Liver (tissue), 7 donors: ENCODE measurements at regions not wholly inside any gene's neighbourhood (a gene's known extent, or its start where the extent isn't known, plus 50 kb on each side); places are given as distances from the start of the nearest gene placed in this dataset.

Source experiments
- DNase-seq: peaks from one replicate; pipeline ENCODE4 v3.0.0-alpha.2; 2017; ENCODE audit warnings: low spot score
- H3K27ac ChIP-seq, 2 donors: one replicate each; pipeline ENCODE4 v1.7.0; 2013; ENCODE audit warnings: inconsistent platforms in 2 of 2, low read length in 2 of 2, control low read depth in 1 of 2, low read depth in 1 of 2, mild to moderate bottlenecking in 1 of 2
- H3K27me3 ChIP-seq, 4 donors: one replicate each; pipeline versions ENCODE4 v1.6.1 to v1.7.0; 2013; ENCODE audit warnings: low read length in 3 of 4, inconsistent platforms in 1 of 4, mild to moderate bottlenecking in 1 of 4, moderate library complexity in 1 of 4; ENCODE audit not compliant: control insufficient read depth in 4 of 4, insufficient read depth in 4 of 4
- H3K36me3 ChIP-seq, 4 donors: one replicate each; pipeline versions ENCODE4 v1.6.1 to v1.7.0; 2013; ENCODE audit warnings: low read length in 3 of 4, mild to moderate bottlenecking in 3 of 4, low read depth in 1 of 4, moderate library complexity in 1 of 4; ENCODE audit not compliant: control insufficient read depth in 4 of 4, insufficient read depth in 3 of 4
- H3K4me1 ChIP-seq, 4 donors: one replicate each; pipeline versions ENCODE4 v1.6.1 to v1.7.0; 2013; ENCODE audit warnings: low read length in 3 of 4, mild to moderate bottlenecking in 3 of 4, moderate library complexity in 1 of 4; ENCODE audit not compliant: control insufficient read depth in 4 of 4, insufficient read depth in 4 of 4
- H3K4me3 ChIP-seq, 3 donors: one replicate each; pipeline versions ENCODE4 v1.6.1 to v1.7.0; 2013; ENCODE audit warnings: low read length in 3 of 3, control low read depth in 1 of 3, low read depth in 1 of 3, mild to moderate bottlenecking in 1 of 3
- H3K9ac ChIP-seq, 2 donors: one replicate each; pipeline ENCODE4 v1.7.0; 2013; ENCODE audit warnings: low read length in 2 of 2, mild to moderate bottlenecking in 2 of 2, moderate library complexity in 2 of 2, control low read depth in 1 of 2, low read depth in 1 of 2
- H3K9me3 ChIP-seq, 4 donors: one replicate each; pipeline versions ENCODE4 v1.6.1 to v1.7.0; 2013; ENCODE audit warnings: low read length in 3 of 4; ENCODE audit not compliant: control insufficient read depth in 4 of 4
- EGR1 ChIP-seq, 2 donors: IDR thresholded peaks; 2 replicates each; pipeline ENCODE4 v1.6.1; 2016 to 2018; ENCODE audit warnings: antibody characterized with exemption in 2 of 2, low read depth in 2 of 2
- FOXA1 ChIP-seq: IDR thresholded peaks from 2 replicates; pipeline ENCODE4 v1.6.1; 2016; ENCODE audit warnings: antibody characterized with exemption
- FOXA2 ChIP-seq: IDR thresholded peaks from 2 replicates; pipeline ENCODE4 v1.6.1; 2016; ENCODE audit warnings: antibody characterized with exemption
- HNF4A ChIP-seq, 2 donors: conservative IDR thresholded peaks; 2 replicates each; pipeline ENCODE4 v1.6.1; 2016; ENCODE audit warnings: antibody characterized with exemption in 2 of 2, mild to moderate bottlenecking in 2 of 2
- HNF4G ChIP-seq: IDR thresholded peaks from 2 replicates; pipeline ENCODE4 v1.6.1; 2016; ENCODE audit warnings: antibody characterized with exemption
- JUND ChIP-seq, 2 donors: IDR thresholded peaks; 2 replicates each; pipeline ENCODE4 v1.6.1; 2016; ENCODE audit warnings: antibody characterized with exemption in 2 of 2
- NR2F2 ChIP-seq: IDR thresholded peaks from 2 replicates; pipeline ENCODE4 v1.6.1; 2016; ENCODE audit warnings: antibody characterized with exemption
- RAD21 ChIP-seq, 2 donors: IDR thresholded peaks; 2 replicates each; pipeline ENCODE4 v1.6.1; 2016; ENCODE audit warnings: antibody characterized with exemption in 2 of 2, mild to moderate bottlenecking in 2 of 2
- RXRA ChIP-seq, 2 donors: IDR thresholded peaks; 2 replicates each; pipeline ENCODE4 v1.6.1; 2017 to 2018; ENCODE audit warnings: antibody characterized with exemption in 2 of 2, mild to moderate bottlenecking in 1 of 2
- SP1 ChIP-seq: IDR thresholded peaks from 2 replicates; pipeline ENCODE4 v1.6.1; 2018; ENCODE audit warnings: antibody characterized with exemption, mild to moderate bottlenecking
- YY1 ChIP-seq: IDR thresholded peaks from 2 replicates; pipeline ENCODE4 v1.6.1; 2016; ENCODE audit warnings: antibody characterized with exemption, mild to moderate bottlenecking
- WGBS: extraction: QIAGEN DNeasy Blood & Tissue Kit; methylation state at CpG from one replicate; pipeline ENCODE4 v1.1.7; 2013; 5-methylcytosine and 5-hydroxymethylcytosine counted together
- TF ChIP-seq, protein P1 (sequence below): IDR thresholded peaks from 2 replicates; pipeline ENCODE4 v1.6.1; 2016; ENCODE audit warnings: antibody characterized with exemption
- TF ChIP-seq, protein P2 (sequence below): IDR thresholded peaks from 2 replicates; pipeline ENCODE4 v1.6.1; 2016; ENCODE audit warnings: antibody characterized with exemption
- TF ChIP-seq, protein P3 (sequence below): IDR thresholded peaks from 2 replicates; pipeline ENCODE4 v1.6.1; 2016; ENCODE audit warnings: antibody characterized with exemption, mild to moderate bottlenecking
- TF ChIP-seq, protein P4 (sequence below): IDR thresholded peaks from 2 replicates; pipeline ENCODE4 v1.6.1; 2016; ENCODE audit warnings: antibody characterized with exemption
- donor health status: healthy.
- donor health status: healthy.
- donor health status: healthy.
- donor health status: healthy.

DNA sequence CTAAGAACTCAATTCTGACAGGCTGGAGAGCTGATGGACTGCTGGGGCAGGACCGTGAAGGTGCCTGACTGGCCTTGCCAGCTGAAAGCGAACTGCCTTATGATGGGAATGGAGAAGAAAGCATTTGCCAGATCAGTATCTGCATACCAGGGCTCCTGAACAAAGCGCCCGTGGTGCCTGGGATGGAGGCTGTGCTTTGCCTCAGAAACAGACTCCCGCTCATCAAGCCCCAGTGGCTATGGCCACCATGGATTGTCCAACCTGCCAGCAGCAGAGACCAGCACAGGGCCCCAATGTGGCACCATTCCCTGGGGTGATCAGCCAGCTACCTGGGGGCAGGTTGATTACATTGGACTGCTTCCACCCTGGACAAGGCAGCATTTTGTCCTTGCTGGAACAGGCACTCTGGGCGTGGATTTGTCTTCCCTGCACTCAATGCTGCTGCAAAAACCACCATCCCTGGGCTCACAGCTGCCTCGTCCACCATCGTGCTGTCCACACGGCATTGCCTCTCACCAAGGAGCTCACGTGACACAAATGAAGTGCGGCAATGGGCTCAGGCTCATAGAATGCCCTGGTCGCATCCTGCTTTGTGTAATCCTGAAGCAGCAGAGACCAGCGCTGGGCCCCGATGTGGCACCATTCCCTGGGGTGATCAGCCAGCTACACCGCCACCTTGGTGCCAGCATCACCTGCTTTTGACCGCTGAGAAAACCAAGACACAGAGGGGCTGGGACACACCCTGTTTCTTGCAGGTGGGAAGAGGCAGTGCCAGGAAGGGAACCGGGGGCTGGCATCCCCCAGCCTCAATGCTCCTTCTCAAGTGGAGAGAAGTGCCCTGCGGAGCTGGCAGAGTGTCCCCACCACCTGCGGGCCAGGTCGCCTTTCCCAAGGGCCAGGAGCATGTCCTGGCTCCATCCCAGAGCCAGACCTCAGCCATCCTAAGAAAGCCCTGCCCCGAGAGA lies 1367.5 kb downstream of the BRD1 start:
- Histone ChIP-seq H3K4me3 (no peak overlapping the region), H3K36me3 (no peaks in the 10 kb centered on the region), H3K4me1 (no peaks in the 10 kb centered on the region), H3K9ac (no peak overlapping the region), H3K27ac (no peak overlapping the region), H3K9me3 (no peaks in the 10 kb centered on the region), H3K27me3 (peaks cover 0 to 8% (median 0%) of the 10 kb centered on the region in 4 donors)
- no peak for TF ChIP-seq RXRA (IDR thresholded peaks at IDR 0.05)
- TF ChIP-seq, protein P1, sequence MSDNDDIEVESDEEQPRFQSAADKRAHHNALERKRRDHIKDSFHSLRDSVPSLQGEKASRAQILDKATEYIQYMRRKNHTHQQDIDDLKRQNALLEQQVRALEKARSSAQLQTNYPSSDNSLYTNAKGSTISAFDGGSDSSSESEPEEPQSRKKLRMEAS, result no peak
- no peak for TF ChIP-seq SP1
- TF ChIP-seq HNF4A (conservative IDR thresholded peaks at IDR 0.05), result no peak
- TF ChIP-seq, protein P2, sequence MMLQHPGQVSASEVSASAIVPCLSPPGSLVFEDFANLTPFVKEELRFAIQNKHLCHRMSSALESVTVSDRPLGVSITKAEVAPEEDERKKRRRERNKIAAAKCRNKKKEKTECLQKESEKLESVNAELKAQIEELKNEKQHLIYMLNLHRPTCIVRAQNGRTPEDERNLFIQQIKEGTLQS, result no peak
- TF ChIP-seq FOXA2, result no peak
- TF ChIP-seq HNF4G, result no peak
- TF ChIP-seq EGR1 (IDR thresholded peaks at IDR 0.05; ENCODE audit: low read depth in 2 of 2), result no peak
- TF ChIP-seq YY1, result no peak
- TF ChIP-seq RAD21 (IDR thresholded peaks at IDR 0.05), result no peak
- 79% methylated on average over 21 of the region's 21 CpGs for WGBS
- no peak for DNase-seq

DNA sequence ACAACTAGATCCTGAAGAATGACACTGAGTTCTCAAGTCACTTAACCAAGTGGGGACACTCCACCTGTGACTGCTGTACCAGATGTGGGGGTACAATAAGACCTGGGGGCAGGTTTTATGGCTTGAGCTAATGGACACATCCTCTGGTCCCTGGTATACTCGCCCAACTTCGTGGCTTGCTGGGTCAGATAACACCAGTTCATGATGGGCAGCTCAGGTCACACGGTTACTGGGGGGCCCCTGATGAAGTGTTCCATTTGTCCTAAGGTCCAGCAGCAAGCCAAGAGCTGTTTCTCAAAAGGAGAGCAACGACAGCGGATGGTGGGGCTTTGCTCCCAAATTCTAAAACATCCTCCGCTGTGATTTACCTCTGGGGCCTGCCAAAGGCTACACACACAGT lies 1368.4 kb downstream of the BRD1 start:
- no peak overlapping the region for H3K9ac ChIP-seq
- no peaks in the 10 kb centered on the region for H3K9me3 ChIP-seq
- 71% methylated on average over 6 of the region's 6 CpGs for WGBS
- no peak overlapping the region for H3K4me3 ChIP-seq
- H3K4me1 ChIP-seq, result no peaks in the 10 kb centered on the region
- no peak for TF ChIP-seq EGR1 (IDR thresholded peaks at IDR 0.05; ENCODE audit: low read depth in 2 of 2)
- TF ChIP-seq FOXA1, result no peak
- no peak for TF ChIP-seq NR2F2
- no peak for TF ChIP-seq FOXA2
- TF ChIP-seq, protein P3, sequence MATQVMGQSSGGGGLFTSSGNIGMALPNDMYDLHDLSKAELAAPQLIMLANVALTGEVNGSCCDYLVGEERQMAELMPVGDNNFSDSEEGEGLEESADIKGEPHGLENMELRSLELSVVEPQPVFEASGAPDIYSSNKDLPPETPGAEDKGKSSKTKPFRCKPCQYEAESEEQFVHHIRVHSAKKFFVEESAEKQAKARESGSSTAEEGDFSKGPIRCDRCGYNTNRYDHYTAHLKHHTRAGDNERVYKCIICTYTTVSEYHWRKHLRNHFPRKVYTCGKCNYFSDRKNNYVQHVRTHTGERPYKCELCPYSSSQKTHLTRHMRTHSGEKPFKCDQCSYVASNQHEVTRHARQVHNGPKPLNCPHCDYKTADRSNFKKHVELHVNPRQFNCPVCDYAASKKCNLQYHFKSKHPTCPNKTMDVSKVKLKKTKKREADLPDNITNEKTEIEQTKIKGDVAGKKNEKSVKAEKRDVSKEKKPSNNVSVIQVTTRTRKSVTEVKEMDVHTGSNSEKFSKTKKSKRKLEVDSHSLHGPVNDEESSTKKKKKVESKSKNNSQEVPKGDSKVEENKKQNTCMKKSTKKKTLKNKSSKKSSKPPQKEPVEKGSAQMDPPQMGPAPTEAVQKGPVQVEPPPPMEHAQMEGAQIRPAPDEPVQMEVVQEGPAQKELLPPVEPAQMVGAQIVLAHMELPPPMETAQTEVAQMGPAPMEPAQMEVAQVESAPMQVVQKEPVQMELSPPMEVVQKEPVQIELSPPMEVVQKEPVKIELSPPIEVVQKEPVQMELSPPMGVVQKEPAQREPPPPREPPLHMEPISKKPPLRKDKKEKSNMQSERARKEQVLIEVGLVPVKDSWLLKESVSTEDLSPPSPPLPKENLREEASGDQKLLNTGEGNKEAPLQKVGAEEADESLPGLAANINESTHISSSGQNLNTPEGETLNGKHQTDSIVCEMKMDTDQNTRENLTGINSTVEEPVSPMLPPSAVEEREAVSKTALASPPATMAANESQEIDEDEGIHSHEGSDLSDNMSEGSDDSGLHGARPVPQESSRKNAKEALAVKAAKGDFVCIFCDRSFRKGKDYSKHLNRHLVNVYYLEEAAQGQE, result no peak
- no peak for TF ChIP-seq SP1
- no peak for TF ChIP-seq RXRA (IDR thresholded peaks at IDR 0.05)
- no peak for TF ChIP-seq HNF4A (conservative IDR thresholded peaks at IDR 0.05)
- TF ChIP-seq, protein P4, sequence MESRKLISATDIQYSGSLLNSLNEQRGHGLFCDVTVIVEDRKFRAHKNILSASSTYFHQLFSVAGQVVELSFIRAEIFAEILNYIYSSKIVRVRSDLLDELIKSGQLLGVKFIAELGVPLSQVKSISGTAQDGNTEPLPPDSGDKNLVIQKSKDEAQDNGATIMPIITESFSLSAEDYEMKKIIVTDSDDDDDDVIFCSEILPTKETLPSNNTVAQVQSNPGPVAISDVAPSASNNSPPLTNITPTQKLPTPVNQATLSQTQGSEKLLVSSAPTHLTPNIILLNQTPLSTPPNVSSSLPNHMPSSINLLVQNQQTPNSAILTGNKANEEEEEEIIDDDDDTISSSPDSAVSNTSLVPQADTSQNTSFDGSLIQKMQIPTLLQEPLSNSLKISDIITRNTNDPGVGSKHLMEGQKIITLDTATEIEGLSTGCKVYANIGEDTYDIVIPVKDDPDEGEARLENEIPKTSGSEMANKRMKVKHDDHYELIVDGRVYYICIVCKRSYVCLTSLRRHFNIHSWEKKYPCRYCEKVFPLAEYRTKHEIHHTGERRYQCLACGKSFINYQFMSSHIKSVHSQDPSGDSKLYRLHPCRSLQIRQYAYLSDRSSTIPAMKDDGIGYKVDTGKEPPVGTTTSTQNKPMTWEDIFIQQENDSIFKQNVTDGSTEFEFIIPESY, result no peak
- TF ChIP-seq, protein P2, result no peak
- no peak for TF ChIP-seq RAD21 (IDR thresholded peaks at IDR 0.05)
- no peak for TF ChIP-seq JUND (IDR thresholded peaks at IDR 0.05)
- no peak overlapping the region for H3K27ac ChIP-seq
- no peaks in the 10 kb centered on the region for H3K36me3 ChIP-seq
- no peak for DNase-seq
- peaks cover 0 to 8% (median 0%) of the 10 kb centered on the region in 4 donors for H3K27me3 ChIP-seq
